ENCODE measurements at regions not wholly inside any gene's neighbourhood (a gene's known extent, or its start where the extent isn't known, plus 50 kb on each side); places are given as distances from the start of the nearest gene placed in this dataset.

DNA sequence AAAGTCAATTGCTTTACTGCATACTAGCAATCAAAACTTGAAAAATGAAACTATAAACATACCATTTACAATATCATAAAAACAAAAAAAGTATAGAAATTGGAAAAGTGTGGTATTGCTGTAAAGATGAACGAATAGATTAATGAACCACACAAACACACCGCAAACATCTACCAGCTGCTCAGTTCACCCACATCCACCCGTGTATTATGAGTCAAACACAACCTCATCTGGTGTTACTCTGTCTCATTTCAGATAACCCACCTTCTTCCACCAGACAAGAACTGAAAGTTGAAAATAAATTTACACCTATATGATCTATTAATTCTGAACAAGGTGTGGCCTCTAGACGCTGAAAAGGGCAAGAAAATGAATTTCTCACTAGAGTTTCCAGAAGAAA lies 53.3 kb downstream of the BLID start:
- no peak for DNase-seq (ENCODE audit: low read depth, low spot score)

DNA sequence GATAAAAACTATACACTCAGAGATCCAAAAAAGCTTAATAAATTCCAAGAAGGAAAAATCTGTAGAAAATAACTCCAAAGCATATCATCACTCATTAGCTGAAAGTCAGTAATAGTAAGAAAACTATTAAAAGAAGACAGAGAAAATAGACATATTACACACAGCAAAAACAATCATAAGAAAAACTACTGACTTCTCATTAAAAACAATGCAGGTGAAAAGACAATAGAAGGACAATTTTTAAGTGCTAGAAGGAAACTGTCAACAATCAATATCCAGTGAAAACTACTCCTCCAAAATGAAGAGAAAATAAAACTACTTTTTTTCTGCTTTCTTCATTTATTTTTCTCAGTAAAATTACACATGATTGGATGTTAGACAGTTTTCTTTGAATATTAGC lies 56.5 kb downstream of the BLID start:
- DNase-seq (ENCODE audit: low read depth, low spot score): no peak

GRCh38 chr11:122050021-122050690 lies 65.9 kb downstream of the BLID start:
- no peak for DNase-seq (ENCODE audit: low read depth, low spot score)

- no peak for DNase-seq (ENCODE audit: low read depth, low spot score)
Measured at GRCh38 chr11:122048401-122048800, 67.6 kb downstream of the BLID start.

- peak; percentile 34 for DNase-seq (ENCODE audit: low read depth, low spot score)
Measured at GRCh38 chr11:122046846-122047245, 69.2 kb downstream of the BLID start.

DNA sequence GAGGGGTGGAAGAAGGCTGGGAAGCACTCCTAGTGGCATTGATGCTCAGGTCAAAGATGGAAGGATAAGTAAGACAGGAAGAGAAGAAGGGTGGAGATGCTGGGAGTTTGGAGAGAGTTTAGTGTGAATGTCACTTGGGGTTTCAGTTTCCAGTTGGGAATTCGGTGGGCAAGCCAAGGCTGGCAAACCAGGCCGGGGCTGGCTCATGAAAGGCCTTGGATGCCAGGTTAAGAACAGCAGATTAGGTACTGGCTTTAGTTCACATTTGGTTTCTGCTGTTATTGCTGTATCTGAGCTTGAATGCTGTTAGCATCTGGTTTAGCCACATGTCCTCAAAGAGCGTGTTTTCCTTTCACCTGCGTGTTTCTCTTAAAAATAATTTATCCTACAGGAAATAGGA lies 69.6 kb downstream of the BLID start:
- DNase-seq (ENCODE audit: low read depth, low spot score): no peak

DNA sequence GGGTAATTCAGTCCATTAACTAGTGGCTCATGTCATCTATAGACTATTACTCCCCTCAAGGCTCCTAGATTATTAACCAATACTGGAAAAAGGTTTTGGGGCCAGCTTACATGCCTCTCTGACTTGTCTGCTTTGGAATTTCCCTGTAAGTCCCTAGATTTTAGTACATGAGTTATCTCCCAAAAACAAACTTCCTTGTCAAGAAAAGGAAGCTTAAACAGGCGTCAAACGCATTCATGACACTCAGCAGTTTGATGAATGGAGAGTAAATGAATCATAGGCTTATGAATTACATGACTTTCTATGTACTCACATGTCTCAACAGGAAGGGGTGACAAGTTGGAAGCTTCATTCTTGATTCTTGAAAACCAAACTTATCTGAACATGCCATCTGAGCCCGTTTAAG lies 70.8 kb downstream of the BLID start:
- peak; percentile 30 for DNase-seq (ENCODE audit: low read depth, low spot score)

DNA sequence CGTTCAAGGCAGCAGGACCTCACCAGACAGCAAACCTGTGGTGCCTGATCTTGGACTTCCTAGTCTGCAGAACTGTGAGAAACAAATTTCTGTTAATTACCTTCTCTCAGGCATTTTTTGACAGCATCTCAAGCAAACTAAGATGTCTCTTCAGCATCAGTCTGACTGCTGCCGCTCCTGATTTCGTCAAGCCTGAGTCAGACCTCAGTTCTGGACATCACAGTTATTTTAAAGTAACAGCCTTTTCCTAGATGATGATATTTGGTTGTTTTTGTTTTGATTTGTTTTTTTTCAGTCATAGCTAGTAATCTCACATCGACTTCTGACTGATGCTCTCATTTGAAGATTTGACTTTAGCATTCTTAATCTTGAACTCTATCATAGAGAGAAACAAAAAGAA lies 71.9 kb downstream of the BLID start:
- DNase-seq (ENCODE audit: low read depth, low spot score): no peak

GRCh38 chr11:122042981-122043380 lies 73.0 kb downstream of the BLID start:
- DNase-seq (ENCODE audit: low read depth, low spot score): no peak

DNA sequence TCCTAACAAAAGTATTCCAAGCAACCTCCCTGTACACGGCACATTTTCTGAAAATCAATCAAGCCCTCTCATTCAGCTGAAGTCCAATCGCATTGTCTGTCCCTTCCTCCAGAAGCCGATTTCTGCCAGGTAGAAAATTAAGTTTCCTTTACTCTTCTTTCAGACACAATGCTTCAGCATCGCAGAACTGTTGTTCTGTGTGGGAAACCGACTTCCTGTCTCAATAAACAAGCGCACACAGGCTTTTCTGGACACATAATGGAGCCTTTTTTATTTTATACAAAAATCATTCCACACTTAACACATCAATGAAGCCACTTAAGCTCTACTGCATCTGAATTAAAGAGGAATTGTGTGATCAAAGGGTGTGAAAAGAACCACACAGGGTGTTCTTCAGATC lies 75.6 kb downstream of the BLID start:
- DNase-seq (ENCODE audit: low read depth, low spot score): peak; percentile 45

- peak; percentile 85 for DNase-seq (ENCODE audit: low read depth, low spot score)
Measured at GRCh38 chr11:122038543-122038942, 77.5 kb downstream of the BLID start.

DNA sequence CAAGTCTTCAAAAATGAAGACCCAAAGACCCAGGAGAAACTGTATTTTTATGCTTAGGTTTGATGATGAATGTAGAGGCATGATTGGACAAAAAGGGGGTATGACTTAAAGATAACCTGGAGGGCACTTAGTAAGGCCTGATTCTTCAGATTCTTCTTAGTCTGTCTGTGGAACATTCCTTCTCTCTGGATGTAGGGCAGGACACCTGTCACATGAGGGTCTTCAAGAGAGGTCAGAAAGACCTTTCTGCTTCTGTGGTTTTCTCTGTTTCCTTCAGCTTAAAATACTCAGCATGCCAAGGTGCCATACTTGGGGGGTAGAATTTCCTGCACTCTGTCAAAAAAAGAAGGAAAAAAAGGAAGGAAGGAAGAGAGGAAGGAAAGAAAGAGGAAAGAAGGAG lies 78.1 kb downstream of the BLID start:
- DNase-seq (ENCODE audit: low read depth, low spot score): no peak

DNA sequence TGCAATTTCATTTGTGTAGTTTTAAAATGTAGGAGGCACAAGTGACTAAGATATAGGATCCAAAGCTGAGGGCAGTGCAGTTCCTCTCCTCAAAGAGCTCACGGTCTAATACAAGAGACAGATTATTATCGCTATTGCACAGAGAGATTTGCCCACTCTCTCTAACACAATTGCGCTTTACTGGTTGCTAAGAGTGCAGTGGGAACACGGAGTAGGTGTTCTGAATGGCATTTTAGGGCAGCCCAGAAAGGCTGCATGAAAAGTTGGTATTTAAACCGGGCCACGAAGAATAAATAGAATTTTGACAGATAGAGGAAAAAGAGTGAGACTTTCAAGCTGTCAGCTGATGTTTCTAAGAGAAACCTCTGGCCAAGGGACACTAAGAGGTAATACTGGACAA lies 79.5 kb downstream of the BLID start:
- DNase-seq (ENCODE audit: low read depth, low spot score): no peak

DNA sequence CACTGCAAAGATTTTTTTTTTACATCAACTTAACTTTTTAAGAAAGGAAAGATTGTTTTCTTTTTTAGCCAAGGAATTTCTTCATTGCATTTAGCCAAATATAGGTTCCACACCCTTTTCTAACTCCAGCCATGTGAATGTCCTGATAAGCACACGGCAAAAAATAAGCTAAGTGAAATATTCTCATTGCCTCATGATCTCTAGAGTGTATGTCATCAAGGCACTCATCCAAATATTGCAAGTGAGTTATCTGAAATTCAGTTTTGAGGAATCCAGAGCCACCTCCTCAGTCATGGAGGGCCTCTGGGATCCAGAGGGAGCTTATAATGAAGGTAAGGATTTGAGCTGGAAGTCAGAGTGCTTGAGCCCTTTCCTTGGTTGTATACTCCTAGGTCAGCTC lies 80.0 kb downstream of the BLID start:
- DNase-seq (ENCODE audit: low read depth, low spot score): peak; percentile 21

- DNase-seq (ENCODE audit: low read depth, low spot score): no peak
Measured at GRCh38 chr11:122033631-122034030, 82.4 kb downstream of the BLID start.

- no peak for DNase-seq (ENCODE audit: low read depth, low spot score)
Measured at GRCh38 chr11:122033193-122033592, 82.8 kb downstream of the BLID start.

GRCh38 chr11:122032317-122032716 lies 83.7 kb downstream of the BLID start:
- no peak for DNase-seq (ENCODE audit: low read depth, low spot score)

- DNase-seq (ENCODE audit: low read depth, low spot score): no peak
Measured at GRCh38 chr11:122031813-122032212, 84.2 kb downstream of the BLID start.

DNA sequence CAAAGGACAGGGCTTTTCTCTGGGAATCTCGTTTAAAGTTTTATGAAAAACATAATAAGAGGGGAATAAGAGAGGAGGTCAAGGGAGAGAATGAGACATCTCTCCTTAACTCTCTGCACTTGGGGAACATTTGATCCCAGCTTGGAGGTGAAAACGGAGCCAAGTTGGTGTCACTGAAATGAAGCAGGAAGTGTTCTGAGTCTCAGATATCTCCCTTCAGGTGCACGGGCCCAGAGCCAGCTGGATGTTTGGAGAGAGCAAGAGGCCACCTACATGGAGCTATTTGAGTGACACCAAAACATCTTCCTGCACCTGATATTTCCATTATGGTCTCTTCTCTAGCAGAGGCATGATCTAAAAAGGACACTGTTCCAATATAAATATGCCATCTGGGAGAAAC lies 85.7 kb downstream of the BLID start:
- no peak for DNase-seq (ENCODE audit: low read depth, low spot score)

DNA sequence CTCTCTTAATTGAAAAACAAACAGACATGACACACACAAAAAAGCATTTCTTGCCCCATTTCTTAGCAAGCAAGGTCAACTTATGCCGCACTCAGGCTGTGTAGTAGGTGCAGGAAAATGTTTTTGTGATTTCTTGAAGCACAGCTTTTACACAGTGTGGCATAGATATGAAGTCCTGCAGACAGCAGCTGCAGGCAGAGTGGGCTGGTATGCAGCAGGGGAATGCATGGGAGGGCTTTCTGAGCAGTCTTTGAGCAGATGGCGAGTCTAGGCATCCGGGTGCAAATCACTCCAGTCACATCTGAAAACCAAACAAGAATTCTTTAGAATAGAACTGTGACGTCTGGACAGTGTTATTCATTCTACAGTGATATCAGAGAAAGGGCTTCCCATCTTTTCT lies 87.5 kb downstream of the BLID start:
- no peak for DNase-seq (ENCODE audit: low read depth, low spot score)

GRCh38 chr11:122028036-122028435 lies 88.0 kb downstream of the BLID start:
- no peak for DNase-seq (ENCODE audit: low read depth, low spot score)

GRCh38 chr11:122025757-122026156 lies 90.3 kb downstream of the BLID start:
- DNase-seq (ENCODE audit: low read depth, low spot score): no peak

DNA sequence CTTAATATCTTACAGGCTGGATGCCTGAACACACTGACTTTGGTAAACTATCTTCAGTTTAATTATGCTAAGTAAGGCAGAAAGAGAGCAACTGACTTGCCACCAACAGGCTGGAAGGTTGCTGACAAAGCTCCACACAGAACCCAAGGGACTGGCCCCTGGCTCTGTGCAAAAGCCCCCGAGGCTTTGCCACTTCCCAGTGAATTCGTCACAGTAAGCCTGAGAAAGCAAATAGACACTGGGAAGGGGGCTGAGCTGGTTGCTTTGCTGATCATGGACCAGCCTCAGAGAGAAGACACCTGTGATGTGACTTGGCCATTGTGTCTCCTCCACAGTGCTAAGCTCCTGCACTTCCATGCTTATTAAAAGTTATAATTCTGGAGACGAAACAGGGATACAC lies 91.7 kb downstream of the BLID start:
- DNase-seq (ENCODE audit: low read depth, low spot score): no peak

DNA sequence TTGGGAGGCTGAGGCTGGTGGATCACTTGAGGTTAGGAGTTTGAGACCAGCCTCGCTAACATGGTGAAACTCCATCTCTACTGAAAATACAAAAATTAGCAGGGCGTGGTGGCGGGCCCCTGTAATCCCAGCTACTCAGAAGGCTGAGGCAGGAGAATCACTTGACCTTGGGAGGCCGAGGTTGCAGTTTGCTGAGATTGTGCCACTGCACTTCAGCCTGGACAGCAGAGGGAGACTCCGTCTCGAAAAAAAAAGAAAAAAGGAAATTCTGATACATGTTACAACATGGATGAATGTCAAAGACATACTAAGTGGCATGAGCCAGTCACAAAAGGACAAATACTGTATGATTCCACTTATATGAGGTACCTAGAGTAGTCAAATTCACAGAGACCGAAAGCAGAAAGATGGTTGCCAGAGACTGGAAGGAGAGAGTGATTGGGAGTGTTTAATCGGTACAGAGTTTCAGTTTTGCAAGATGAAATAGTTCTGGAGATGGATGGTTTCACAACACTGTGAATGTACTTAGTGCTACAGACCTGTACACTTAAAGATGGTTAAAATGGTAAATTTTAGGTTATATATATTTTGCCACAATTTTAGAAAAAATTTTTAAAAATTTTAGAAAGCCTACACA lies 92.3 kb downstream of the BLID start:
- no peak for DNase-seq (ENCODE audit: low read depth, low spot score)
